Trophoblast cell (in vitro differentiated cells and primary cell): ENCODE measurements at regions not wholly inside any gene's neighbourhood (a gene's known extent, or its start where the extent isn't known, plus 50 kb on each side); places are given as distances from the start of the nearest gene placed in this dataset.

ENCODE experiments used
- DNase-seq, 2 donors: peaks; one replicate each; pipeline ENCODE4 v3.0.0-alpha.2; 2016
- H2AFZ ChIP-seq: 2 replicates; pipeline ENCODE4 v1.6.1; 2013; ENCODE audit warnings: low read length, moderate library complexity, mild to moderate bottlenecking; ENCODE audit not compliant: insufficient read depth, poor library complexity
- H2AK5ac ChIP-seq: 2 replicates; pipeline ENCODE4 v1.6.1; 2013; ENCODE audit warnings: mild to moderate bottlenecking, low read length
- H2BK120ac ChIP-seq: 2 replicates; pipeline ENCODE4 v1.6.1; 2013; ENCODE audit warnings: low read length, mild to moderate bottlenecking, moderate library complexity; ENCODE audit not compliant: insufficient read depth, poor library complexity
- H2BK12ac ChIP-seq: 2 replicates; pipeline ENCODE4 v1.6.1; 2013; ENCODE audit warnings: mild to moderate bottlenecking, low read length, moderate library complexity
- H2BK5ac ChIP-seq: 2 replicates; pipeline ENCODE4 v1.6.1; 2013; ENCODE audit warnings: low read length, low read depth, moderate library complexity, mild to moderate bottlenecking; ENCODE audit not compliant: poor library complexity
- H3K14ac ChIP-seq: 2 replicates; pipeline ENCODE4 v1.6.1; 2013; ENCODE audit warnings: mild to moderate bottlenecking, low read length
- H3K18ac ChIP-seq: 2 replicates; pipeline ENCODE4 v1.6.1; 2013; ENCODE audit warnings: mild to moderate bottlenecking, low read length
- H3K23ac ChIP-seq: 2 replicates; pipeline ENCODE4 v1.6.1; 2013; ENCODE audit warnings: low read length
- H3K27ac ChIP-seq: 2 replicates; pipeline ENCODE4 v1.5.1; 2013; ENCODE audit warnings: low read depth, mild to moderate bottlenecking, inconsistent platforms, low read length, moderate library complexity
- H3K27me3 ChIP-seq: 2 replicates; pipeline ENCODE4 v1.6.1; 2013; ENCODE audit warnings: inconsistent platforms, mild to moderate bottlenecking, low read length, moderate library complexity; ENCODE audit not compliant: insufficient read depth
- H3K36me3 ChIP-seq, 2 experiments: 1 replicate in 1 of 2; 2 replicates in 1 of 2; pipeline ENCODE4 v1.6.1; 2013; ENCODE audit warnings: low read length in 2 of 2, mild to moderate bottlenecking in 2 of 2, moderate library complexity in 1 of 2; ENCODE audit not compliant: insufficient read depth in 2 of 2, control insufficient read depth in 1 of 2
- H3K4ac ChIP-seq: 2 replicates; pipeline ENCODE4 v1.6.1; 2013; ENCODE audit warnings: low read depth, mild to moderate bottlenecking, low read length, moderate library complexity
- H3K4me1 ChIP-seq, 2 experiments: 1 replicate in 1 of 2; 2 replicates in 1 of 2; pipeline ENCODE4 v1.6.1; 2013; ENCODE audit warnings: low read length in 2 of 2, mild to moderate bottlenecking in 2 of 2, moderate library complexity in 1 of 2; ENCODE audit not compliant: insufficient read depth in 2 of 2, control insufficient read depth in 1 of 2
- H3K4me2 ChIP-seq: 2 replicates; pipeline ENCODE4 v1.6.1; 2013; ENCODE audit warnings: inconsistent platforms, mild to moderate bottlenecking, low read length, moderate library complexity
- H3K4me3 ChIP-seq: 2 replicates; pipeline ENCODE4 v1.5.1; 2013; ENCODE audit warnings: mild to moderate bottlenecking, low read depth, low read length, inconsistent platforms
- H3K79me1 ChIP-seq: one replicate; pipeline ENCODE4 v1.6.1; 2013; ENCODE audit warnings: low read length
- H3K79me2 ChIP-seq: 2 replicates; pipeline ENCODE4 v1.6.1; 2013; ENCODE audit warnings: low read length, mild to moderate bottlenecking; ENCODE audit not compliant: control insufficient read depth, insufficient read depth, poor library complexity
- H3K9ac ChIP-seq: 2 replicates; pipeline ENCODE4 v1.6.1; 2013; ENCODE audit warnings: mild to moderate bottlenecking, low read length
- H3K9me3 ChIP-seq: 2 replicates; pipeline ENCODE4 v1.6.1; 2013; ENCODE audit warnings: low read depth, mild to moderate bottlenecking, control low read depth, inconsistent platforms, low read length; ENCODE audit not compliant: insufficient read depth
- H4K12ac ChIP-seq: 2 replicates; pipeline ENCODE4 v1.6.1; 2013; ENCODE audit warnings: low read depth, mild to moderate bottlenecking, low read length, moderate library complexity
- H4K8ac ChIP-seq: 2 replicates; pipeline ENCODE4 v1.6.1; 2013; ENCODE audit warnings: low read depth, mild to moderate bottlenecking, low read length, moderate library complexity
- H4K91ac ChIP-seq: one replicate; pipeline ENCODE4 v1.6.1; 2013; ENCODE audit warnings: low read depth, mild to moderate bottlenecking, low read length, moderate library complexity
- WGBS: extraction: QIAGEN DNeasy Blood & Tissue Kit; methylation state at CpG from one replicate; pipeline ENCODE4 v1.1.7; 2013; ENCODE audit warnings: missing lambda C conversion rate; ENCODE audit not compliant: insufficient read length, insufficient coverage; ENCODE audit errors: extremely low coverage; 5-methylcytosine and 5-hydroxymethylcytosine counted together

DNA sequence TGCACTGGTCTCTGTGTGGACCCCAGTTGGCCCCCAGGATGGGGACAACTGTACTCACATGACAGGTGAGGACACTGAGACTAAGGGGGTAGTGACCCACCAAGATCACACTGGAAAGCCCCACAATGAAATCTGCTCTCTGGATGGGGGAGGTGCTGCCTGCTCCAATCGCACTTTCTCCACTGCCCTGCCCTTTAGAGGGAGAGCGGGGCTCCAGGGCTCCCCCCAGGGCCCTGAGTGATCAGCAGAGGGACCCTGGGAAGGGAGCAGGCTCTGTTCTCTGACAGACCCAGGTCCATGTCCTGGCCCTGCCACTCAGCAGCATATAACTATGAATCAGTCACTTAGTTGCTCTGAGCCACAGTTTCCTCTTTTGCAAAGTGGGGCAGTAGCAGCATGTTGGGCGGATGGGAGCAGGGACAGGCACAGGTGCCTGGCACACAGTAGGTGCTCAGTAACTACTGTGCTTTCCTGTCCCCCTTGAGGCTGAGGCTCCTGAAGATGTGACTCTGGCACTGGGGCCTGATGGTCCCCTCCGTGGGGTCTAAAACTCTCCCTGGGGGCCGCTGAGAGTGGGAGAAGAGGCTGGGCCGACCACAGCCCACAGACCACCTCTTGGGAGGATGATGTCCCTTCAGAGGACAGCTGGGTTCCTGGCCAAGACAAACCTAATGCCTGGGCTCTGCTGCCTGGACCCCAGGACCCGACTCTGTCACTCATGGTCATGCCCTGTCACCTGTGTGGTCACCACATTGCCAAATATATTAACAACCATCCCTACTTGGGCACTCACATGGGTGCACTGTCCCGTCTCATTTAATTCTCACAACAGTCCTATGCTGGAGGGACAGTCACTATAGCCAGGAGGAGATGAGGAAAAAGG is 222.7 kb downstream of the PTPRU start:
- no peaks in the 10 kb centered on the region for H3K36me3 ChIP-seq
- H3K14ac ChIP-seq = no peak overlapping the region
- no peak overlapping the region for H3K4ac ChIP-seq
- H3K9ac ChIP-seq = no peak overlapping the region
- no peaks in the 10 kb centered on the region for H3K27me3 ChIP-seq
- H3K9me3 ChIP-seq = no peaks in the 10 kb centered on the region
- DNase-seq = no peak
- no peak overlapping the region for H2BK5ac ChIP-seq
- H3K18ac ChIP-seq = no peak overlapping the region
- H4K8ac ChIP-seq = no peak overlapping the region
- H4K91ac ChIP-seq = no peak overlapping the region
- H2AK5ac ChIP-seq = no peak overlapping the region
- no peaks in the 10 kb centered on the region for H3K79me2 ChIP-seq
- no peaks in the 10 kb centered on the region for H3K79me1 ChIP-seq
- H3K23ac ChIP-seq = no peak overlapping the region
- H3K4me2 ChIP-seq = no peak overlapping the region
- H3K27ac ChIP-seq = no peak overlapping the region
- H2BK120ac ChIP-seq = no peak overlapping the region
- no CpG with 5 or more reads among the region's 8 CpGs for WGBS
- no peak overlapping the region for H4K12ac ChIP-seq
- no peak overlapping the region for H2BK12ac ChIP-seq
- no peak overlapping the region for H3K4me3 ChIP-seq
- H3K4me1 ChIP-seq = no peaks in the 10 kb centered on the region
- no peak overlapping the region for H2AFZ ChIP-seq

DNA sequence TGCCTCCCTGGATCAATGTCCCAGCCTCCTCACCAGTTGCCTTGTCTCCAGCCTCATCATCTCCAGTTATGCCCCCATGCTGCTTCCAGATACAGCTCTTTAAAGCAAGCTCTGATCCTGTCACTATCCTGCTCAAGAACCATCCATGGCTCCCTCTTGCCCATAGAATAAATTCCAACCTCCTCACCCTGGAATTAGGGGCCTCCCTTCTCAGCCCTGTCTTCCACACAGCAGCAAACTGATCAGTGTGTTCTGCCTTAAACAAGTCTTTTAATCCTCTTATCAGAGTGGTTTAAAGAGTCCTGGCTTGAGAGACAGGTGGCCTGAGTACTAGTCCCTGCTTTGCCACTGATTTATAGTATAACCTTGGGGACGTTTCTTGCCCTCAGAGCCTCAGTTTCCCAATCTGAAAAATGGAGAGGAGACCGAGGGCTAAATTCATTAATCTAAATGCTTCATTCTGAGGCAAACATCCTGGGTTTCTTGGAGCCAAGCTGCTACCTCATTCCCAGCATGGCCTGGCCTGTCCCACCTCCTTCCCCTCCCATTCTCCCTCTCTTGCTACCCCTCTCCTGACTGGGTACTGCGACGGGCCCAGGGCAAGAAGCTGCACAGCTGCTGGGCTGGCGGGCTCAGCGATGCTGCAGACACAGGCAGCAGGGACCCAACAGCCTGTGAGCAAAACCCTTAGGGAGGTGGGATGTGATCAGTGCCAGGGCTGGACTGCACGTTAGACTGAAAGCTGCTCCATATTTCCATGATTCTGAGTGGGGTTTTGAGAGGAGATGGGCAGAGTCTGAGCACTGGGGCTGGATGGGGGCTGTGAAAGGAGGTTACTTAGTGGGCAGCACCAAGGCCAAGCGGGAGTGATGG is 221.4 kb downstream of the PTPRU start:
- no CpG with 5 or more reads among the region's 8 CpGs for WGBS
- H3K36me3 ChIP-seq = no peaks in the 10 kb centered on the region
- no peaks in the 10 kb centered on the region for H3K4me1 ChIP-seq
- no peak overlapping the region for H2BK5ac ChIP-seq
- H3K27ac ChIP-seq = no peak overlapping the region
- H4K91ac ChIP-seq = no peak overlapping the region
- H3K4me2 ChIP-seq = no peak overlapping the region
- no peak overlapping the region for H2BK12ac ChIP-seq
- no peak overlapping the region for H3K23ac ChIP-seq
- H3K79me1 ChIP-seq = no peaks in the 10 kb centered on the region
- H3K79me2 ChIP-seq = no peaks in the 10 kb centered on the region
- H3K27me3 ChIP-seq = no peaks in the 10 kb centered on the region
- no peak overlapping the region for H4K12ac ChIP-seq
- no peak overlapping the region for H2AFZ ChIP-seq
- H3K4ac ChIP-seq = no peak overlapping the region
- H3K9ac ChIP-seq = no peak overlapping the region
- H3K4me3 ChIP-seq = no peak overlapping the region
- DNase-seq = no peak
- H3K9me3 ChIP-seq = no peaks in the 10 kb centered on the region
- H3K14ac ChIP-seq = no peak overlapping the region
- H3K18ac ChIP-seq = no peak overlapping the region
- no peak overlapping the region for H4K8ac ChIP-seq
- no peak overlapping the region for H2AK5ac ChIP-seq
- no peak overlapping the region for H2BK120ac ChIP-seq

DNA sequence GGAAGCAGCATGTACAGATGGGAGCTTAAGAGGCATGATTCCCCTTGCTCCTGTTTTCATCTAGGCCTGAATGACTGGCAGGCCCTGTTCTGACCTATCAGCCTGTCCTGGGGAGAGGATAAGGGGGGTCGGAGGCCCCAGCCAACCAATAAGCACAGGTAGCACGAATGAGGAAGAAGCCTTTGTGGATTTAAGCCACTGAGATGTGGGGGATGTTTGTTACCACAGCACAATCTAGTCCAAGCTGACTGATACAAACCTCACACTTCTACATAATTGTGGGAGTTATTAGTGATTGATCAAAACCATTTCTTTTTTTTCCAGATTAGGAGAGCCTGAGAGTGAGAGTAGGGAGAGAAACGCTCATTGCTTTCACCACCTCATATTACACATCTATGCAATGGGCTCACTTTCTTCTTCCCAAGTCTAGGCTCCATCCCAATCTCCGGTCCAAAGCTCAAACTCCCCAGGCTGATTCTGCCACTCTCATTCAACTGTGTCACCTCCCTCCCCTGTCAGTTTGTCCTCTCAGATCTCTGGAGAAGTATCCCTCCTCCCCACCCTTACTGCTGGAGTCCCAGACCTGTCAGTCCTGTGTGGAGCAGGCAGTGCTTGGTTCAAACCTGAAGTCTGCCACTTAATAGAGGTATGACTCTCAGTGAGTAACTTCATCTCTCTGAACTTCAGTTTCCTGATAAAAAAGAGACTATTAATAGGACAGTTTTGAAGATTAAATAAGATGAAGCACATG is 220.5 kb downstream of the PTPRU start:
- no peak overlapping the region for H2AK5ac ChIP-seq
- H3K4ac ChIP-seq = no peak overlapping the region
- H3K14ac ChIP-seq = no peak overlapping the region
- H3K9me3 ChIP-seq = no peaks in the 10 kb centered on the region
- DNase-seq = no peak
- H4K12ac ChIP-seq = no peak overlapping the region
- H4K91ac ChIP-seq = no peak overlapping the region
- no peak overlapping the region for H2AFZ ChIP-seq
- no peak overlapping the region for H3K27ac ChIP-seq
- H4K8ac ChIP-seq = no peak overlapping the region
- H3K4me2 ChIP-seq = no peak overlapping the region
- no peak overlapping the region for H3K9ac ChIP-seq
- H3K23ac ChIP-seq = no peak overlapping the region
- H2BK5ac ChIP-seq = no peak overlapping the region
- no peaks in the 10 kb centered on the region for H3K36me3 ChIP-seq
- WGBS = no CpG with 5 or more reads among the region's 4 CpGs
- H2BK120ac ChIP-seq = no peak overlapping the region
- no peak overlapping the region for H3K4me3 ChIP-seq
- no peaks in the 10 kb centered on the region for H3K4me1 ChIP-seq
- no peaks in the 10 kb centered on the region for H3K27me3 ChIP-seq
- no peak overlapping the region for H2BK12ac ChIP-seq
- H3K18ac ChIP-seq = no peak overlapping the region
- no peaks in the 10 kb centered on the region for H3K79me1 ChIP-seq
- H3K79me2 ChIP-seq = no peaks in the 10 kb centered on the region

DNA sequence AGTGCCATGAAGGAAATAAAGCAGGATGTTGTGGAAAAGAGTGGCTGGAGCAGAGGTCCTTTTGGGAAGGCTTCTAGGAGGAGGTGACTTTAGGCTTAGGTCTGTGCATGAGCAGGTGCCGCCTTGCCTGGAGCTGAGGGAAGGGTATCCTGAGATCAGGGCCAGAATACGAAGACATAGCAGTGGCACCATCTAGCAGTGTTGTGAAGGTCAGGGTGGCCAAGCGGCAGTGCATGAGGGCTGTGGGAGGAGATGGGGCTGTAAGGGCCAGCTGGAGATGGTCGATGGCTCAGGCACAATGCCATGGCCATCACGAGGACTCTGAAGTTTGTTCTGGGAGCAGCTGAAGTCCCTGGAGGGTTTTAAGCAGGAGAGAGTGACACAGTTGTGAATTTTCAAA is 219.5 kb downstream of the PTPRU start:
- H3K36me3 ChIP-seq = no peaks in the 10 kb centered on the region
- H3K4ac ChIP-seq = no peak overlapping the region
- H4K91ac ChIP-seq = no peak overlapping the region
- no peak overlapping the region for H2BK5ac ChIP-seq
- H2BK120ac ChIP-seq = no peak overlapping the region
- no peaks in the 10 kb centered on the region for H3K79me2 ChIP-seq
- no peaks in the 10 kb centered on the region for H3K4me1 ChIP-seq
- H3K79me1 ChIP-seq = no peaks in the 10 kb centered on the region
- no peak overlapping the region for H3K18ac ChIP-seq
- no CpG with 5 or more reads among the region's 5 CpGs for WGBS
- no peak overlapping the region for H3K23ac ChIP-seq
- no peak overlapping the region for H4K12ac ChIP-seq
- H2BK12ac ChIP-seq = no peak overlapping the region
- no peak overlapping the region for H3K4me3 ChIP-seq
- H3K9ac ChIP-seq = no peak overlapping the region
- H2AK5ac ChIP-seq = no peak overlapping the region
- no peak overlapping the region for H3K14ac ChIP-seq
- no peak overlapping the region for H4K8ac ChIP-seq
- H2AFZ ChIP-seq = no peak overlapping the region
- H3K27me3 ChIP-seq = no peaks in the 10 kb centered on the region
- H3K4me2 ChIP-seq = no peak overlapping the region
- no peak for DNase-seq
- no peaks in the 10 kb centered on the region for H3K9me3 ChIP-seq
- H3K27ac ChIP-seq = no peak overlapping the region
